ENCODE measurements at regions not wholly inside any gene's neighbourhood (a gene's known extent, or its start where the extent isn't known, plus 50 kb on each side); places are given as distances from the start of the nearest gene placed in this dataset.

GRCh38 chr10:44685220-44685619 is 225.9 kb upstream of the TMEM72 start:
- DNase-seq (ENCODE audit: low spot score): no peak

GRCh38 chr10:44685747-44686146 is 225.4 kb upstream of the TMEM72 start:
- no peak for DNase-seq (ENCODE audit: low spot score)

DNA sequence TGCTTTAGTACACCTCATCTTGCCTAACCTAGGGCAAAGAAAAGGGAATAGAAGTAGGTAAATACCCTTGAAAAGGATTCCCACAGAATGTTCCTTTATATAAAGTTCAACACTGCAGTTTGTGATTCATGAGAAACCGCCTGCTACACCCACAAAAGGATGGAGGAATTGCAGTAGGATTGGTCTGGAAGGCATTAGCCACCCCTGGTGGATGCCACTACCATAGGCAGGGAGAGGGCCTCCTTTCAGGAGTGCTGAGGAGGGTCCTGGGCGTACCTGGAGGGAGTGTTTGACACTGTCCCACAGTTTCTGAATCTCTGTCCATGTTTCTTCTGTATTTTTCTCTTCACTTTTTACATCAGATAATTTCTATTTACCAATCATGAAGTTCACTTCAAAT is 221.8 kb upstream of the TMEM72 start:
- DNase-seq (ENCODE audit: low spot score): no peak

- DNase-seq (ENCODE audit: low spot score): no peak
These were observed 214.6 kb upstream of the TMEM72 start for GRCh38 chr10:44696496-44696895.

DNA sequence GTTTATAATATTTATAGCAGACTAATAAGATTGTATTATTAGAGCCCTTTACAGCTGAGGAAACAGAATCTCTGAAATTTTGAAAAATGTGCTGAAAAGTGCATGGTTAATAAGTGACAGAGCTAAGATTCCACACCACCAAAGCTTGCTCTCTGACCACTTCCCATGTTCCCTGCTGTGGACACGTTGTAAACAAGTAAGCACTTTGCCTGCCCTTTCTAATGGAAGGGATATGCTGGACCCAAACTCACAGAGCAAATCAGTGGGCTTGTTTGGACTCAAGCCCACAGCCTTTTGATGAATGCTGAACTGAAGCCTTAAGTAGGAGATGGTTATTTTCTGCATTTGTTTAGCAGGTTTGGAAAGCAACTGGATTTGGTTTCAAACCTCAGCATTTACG is 214.0 kb upstream of the TMEM72 start:
- no peak for DNase-seq (ENCODE audit: low spot score)

DNA sequence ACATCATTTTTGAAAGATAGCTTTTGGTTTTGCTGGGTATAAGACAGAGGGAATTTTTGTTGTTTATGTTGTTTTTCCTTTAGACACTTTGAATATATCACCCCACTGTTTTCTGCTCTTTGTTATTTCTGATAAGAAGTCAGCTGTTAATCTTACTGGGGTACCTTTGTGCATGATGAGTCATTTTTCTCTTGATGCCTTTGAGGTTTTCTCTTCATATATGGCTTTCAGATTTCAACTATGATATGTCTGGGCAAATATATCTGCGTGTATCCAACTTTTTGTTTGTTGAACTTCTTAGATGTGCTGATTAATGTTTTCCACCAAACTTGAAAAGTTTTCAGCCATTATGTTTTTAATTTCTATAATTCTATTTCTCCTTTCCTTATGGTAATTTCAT is 208.6 kb upstream of the TMEM72 start:
- DNase-seq (ENCODE audit: low spot score): no peak

DNA sequence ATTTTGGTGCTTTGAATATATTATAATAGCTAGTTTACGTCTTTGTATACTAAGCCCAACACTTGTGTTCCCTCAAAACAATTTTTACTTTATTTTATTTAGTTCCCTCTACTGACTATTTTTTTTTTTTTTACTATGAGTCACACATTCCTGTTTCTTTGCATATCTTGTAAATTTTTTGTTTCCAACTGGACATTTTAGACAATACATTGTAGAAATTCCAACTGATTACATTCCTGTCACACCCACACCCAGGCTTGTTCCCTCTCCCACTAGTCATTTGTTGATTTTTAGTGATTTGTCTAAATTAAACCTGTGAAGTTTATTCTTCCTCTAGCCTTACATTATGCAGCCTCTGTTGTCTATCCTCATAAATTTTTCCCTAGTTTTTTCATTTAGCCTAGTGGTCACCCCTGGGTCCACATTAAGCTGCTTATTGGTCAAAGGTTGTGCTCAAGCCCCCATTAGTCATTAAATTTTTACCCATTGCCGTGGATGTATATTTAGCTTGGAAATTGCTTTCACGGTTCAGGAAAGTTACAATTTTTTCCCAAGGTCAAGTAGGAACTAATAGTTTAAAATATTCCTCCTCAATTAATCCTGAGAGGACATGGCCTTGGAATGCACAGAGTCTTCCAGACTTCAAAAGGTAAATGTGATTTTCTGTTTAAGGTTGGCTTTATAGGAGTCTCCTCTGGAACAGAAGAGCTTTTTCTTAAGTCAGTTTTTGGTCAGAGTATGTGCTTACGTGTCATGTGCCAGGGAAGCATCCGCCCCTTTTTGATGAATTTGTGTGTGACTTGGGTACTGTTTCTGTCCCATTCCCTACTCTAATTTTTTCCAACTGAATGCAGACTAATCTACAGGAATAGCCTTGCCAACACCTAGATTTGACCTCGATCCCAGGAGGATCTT is 207.6 kb upstream of the TMEM72 start:
- no peak for DNase-seq (ENCODE audit: low spot score)

GRCh38 chr10:44704616-44705015 is 206.5 kb upstream of the TMEM72 start:
- DNase-seq (ENCODE audit: low spot score): no peak

DNA sequence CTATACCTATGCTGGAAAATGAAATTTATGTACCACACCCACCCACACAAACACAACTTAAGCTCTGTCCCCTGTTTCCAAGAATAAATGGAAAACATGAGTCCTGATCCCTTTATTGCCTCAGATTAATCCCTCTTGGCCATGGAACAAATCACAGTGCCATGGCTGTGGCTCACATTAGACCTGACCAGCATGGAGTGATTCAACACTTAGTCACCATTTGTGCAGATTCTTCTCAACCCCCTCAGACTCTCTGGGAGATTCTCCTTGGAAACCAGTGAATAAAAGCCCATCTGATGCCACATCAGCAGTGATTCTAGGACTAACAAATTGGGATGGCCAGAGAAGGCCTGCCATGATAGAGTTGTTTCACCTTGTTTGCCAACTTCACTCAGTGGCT is 204.4 kb upstream of the TMEM72 start:
- peak; percentile 70 for DNase-seq (ENCODE audit: low spot score)

- no peak for DNase-seq (ENCODE audit: low spot score)
These were observed 197.8 kb upstream of the TMEM72 start for GRCh38 chr10:44713307-44713706.

- no peak for DNase-seq (ENCODE audit: low spot score)
These were observed 196.7 kb upstream of the TMEM72 start for GRCh38 chr10:44714451-44714850.

DNA sequence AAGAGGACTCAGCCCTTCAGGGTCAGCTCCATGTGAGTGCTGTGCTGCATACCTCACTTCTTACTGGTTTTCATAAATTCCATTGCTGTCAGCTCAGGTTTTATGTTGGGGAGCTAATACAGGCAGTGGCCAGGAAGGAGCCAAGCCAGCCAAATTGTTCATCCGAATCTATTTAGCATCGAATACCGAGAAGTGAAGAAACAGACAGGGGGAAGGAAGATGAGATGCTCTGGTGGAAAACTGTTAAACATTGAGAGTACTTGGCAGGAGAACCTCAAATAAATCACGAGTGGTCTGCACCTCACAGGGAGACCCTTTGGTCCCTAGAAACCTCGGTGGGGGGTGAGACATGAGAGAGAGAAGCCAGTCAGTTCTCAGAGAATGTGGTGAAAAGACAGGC is 196.0 kb upstream of the TMEM72 start:
- no peak for DNase-seq (ENCODE audit: low spot score)

DNA sequence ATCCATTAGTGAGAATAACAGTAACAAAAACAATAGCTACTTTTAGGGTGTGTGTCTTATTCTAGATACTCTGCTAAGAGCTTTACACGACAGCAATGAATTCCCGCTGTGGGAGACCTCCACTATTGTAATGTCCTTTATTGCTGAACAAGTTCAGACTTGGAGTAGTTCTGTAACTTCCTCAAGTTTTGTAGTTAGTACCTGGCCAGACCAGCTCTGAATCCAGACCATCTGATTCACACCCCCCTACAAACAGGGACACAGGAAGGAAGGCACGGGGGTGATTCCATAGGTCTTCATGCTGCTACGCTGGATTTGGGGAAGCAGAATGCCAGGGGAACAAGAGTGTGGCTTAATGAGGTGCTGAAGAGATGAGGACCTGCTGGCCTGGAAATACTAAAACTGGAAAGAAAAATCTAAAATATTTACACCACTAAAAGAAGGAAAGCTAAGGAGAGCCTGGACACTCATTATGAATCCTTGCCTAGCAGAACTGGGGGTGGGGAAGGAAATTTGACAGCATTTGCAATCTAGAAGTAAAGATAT is 194.6 kb upstream of the TMEM72 start:
- DNase-seq (ENCODE audit: low spot score): no peak

GRCh38 chr10:44723082-44723481 is 188.1 kb upstream of the TMEM72 start:
- DNase-seq (ENCODE audit: low spot score): no peak

DNA sequence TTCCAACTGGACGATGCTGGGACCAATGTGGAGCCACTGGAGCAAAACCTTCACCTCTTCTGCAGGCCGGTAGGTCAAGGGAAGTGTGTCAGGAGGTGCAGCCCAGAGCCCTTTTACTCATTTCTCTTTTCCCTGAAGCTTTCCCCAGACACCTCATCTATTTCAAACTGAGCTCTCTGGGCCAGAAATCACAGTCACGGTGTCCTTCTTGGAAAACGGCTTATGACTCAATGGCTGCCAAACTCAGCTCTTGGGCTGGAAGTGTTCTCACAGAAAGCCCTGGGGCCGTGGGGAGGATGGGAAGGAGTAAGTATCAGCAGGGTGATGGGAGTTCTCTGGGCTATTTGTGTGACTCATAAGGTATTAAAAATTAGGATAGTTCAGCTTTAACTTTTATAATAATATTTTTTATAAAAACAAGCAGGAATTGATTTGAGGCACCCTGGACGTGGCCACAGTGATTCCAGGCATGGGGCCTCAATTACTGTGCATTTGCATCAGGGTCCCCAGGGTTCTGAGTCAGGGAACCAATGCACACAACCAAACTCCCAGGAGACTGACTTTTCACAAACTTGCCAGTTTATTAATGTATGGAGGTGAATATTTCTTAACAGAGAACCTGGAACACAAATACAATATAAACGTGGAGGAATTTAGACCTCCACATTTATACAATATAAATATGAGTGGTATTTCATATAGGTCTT is 187.4 kb upstream of the TMEM72 start:
- DNase-seq (ENCODE audit: low spot score): no peak

GRCh38 chr10:44724415-44725174 is 186.5 kb upstream of the TMEM72 start:
- DNase-seq (ENCODE audit: low spot score): peak; percentile 45

DNA sequence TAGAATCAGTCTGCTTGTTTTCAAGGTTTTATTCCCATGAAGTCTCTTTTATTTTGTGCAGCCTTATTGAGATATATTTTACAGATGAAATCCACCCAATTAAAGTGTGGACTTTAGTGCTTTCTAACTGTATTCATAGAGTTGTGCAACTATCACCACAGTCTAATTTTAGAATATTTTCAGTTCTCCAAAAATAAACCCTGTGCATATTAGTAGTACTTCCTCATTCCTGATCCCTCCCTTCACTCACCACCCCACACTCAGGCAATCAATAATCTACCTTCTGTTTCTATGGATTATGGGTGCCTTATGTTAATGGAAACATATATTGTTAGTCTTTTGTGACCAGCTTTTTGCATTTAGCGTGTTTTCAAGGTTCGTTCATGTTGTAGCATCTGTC is 185.7 kb upstream of the TMEM72 start:
- no peak for DNase-seq (ENCODE audit: low spot score)

- no peak for DNase-seq (ENCODE audit: low spot score)
These were observed 179.9 kb upstream of the TMEM72 start for GRCh38 chr10:44731283-44731682.

GRCh38 chr10:44733501-44734488 is 177.3 kb upstream of the TMEM72 start:
- no peak for DNase-seq (ENCODE audit: low spot score)

GRCh38 chr10:44742248-44742647 is 168.9 kb upstream of the TMEM72 start:
- no peak for DNase-seq (ENCODE audit: low spot score)

DNA sequence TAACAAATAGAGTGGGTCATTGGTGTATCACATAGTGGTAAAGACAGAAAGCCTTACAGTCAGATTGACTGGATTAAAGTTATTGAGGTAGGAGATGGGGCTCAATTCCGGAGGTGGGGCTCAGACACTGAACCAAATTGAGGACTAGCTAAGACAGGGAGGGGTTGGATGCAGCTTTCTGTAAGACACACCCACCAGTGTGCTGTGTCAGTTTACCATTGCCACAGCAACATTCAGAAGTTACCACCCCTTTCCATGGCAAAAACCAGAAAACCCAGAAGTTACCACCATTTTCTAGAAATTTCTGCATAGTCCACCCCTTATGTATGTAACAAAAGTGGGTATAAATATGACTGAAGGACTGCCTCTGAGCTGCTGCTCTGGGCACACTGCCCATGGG is 167.6 kb upstream of the TMEM72 start:
- no peak for DNase-seq (ENCODE audit: low spot score)
